GM21526 (cell line): ENCODE measurements at regions not wholly inside any gene's neighbourhood (a gene's known extent, or its start where the extent isn't known, plus 50 kb on each side); places are given as distances from the start of the nearest gene placed in this dataset.

Source experiments
- ATAC-seq: cut with Tn5 transposase; IDR thresholded peaks from one replicate; pipeline ENCODE4 v1.9.1; 2021; ENCODE audit warnings: moderate library complexity; ENCODE audit not compliant: unreplicated experiment, low FRiP score

GRCh38 chr1:4305526-4306301 is 348.7 kb upstream of the AJAP1 start:
- ATAC-seq: no peak

DNA sequence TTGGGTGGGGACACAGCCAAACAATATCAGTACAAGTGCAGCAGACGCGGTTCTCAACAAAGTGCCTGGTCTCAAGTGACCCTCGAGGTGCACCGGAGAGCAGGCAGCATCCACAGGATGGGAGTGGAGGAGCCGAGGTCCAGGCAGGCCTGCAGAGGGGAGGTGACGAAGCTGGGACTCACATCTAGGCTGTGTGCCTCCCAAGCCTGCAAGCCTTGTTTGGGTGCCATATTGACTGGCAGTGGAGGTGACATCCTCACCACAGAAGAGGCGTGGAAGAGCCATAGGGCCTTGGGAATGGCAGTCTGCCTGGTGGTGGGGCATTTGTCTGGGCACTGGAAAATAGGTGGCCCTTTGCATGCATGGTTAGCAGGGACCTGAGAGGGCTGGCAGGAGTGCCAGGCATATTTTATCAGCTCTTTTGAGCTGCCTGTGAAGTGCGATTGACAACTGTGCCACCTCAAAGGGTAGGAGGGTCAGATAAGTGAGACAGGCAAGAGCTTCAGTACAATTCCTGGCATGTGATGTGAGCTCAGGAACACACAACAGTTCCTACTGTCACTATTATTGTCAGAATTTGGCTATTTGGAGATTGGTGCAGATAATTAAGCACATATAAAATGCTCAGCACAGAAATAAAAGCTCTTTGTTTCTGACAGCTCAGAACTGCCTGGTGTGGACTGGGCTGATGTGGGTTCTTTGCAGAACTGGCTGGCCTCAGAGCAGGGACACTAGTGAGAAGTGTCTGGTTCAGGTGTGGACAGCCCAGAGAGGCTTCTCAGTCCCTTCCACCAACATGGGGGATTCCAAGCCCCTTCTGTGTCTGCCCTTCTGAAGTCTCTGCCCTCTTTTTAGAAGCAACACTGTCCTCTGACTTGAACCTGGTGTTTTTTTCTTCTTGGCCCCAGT is 347.6 kb upstream of the AJAP1 start:
- no peak for ATAC-seq

GRCh38 chr1:4307468-4307845 is 347.0 kb upstream of the AJAP1 start:
- no peak for ATAC-seq

GRCh38 chr1:4307911-4308545 is 346.4 kb upstream of the AJAP1 start:
- no peak for ATAC-seq

DNA sequence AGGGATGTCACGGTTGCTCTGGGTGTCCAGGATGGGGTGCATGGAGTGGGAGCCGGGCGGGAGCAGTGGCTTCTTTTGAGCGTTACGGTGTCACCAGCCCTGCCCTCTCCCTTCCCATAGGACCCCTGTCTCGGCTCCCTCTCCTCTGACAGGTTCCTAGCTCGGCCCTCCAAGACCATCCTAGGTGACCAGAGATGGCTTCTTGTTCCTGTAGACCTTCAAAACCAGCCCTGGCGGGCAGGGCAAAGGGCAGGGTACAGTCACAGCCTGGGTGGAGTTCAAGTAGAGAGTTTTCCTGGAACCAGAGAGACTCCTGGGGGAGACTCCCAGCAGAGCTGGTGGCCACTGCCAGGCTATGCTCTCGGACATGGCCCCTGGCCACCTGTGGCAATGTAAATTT is 345.6 kb upstream of the AJAP1 start:
- no peak for ATAC-seq

DNA sequence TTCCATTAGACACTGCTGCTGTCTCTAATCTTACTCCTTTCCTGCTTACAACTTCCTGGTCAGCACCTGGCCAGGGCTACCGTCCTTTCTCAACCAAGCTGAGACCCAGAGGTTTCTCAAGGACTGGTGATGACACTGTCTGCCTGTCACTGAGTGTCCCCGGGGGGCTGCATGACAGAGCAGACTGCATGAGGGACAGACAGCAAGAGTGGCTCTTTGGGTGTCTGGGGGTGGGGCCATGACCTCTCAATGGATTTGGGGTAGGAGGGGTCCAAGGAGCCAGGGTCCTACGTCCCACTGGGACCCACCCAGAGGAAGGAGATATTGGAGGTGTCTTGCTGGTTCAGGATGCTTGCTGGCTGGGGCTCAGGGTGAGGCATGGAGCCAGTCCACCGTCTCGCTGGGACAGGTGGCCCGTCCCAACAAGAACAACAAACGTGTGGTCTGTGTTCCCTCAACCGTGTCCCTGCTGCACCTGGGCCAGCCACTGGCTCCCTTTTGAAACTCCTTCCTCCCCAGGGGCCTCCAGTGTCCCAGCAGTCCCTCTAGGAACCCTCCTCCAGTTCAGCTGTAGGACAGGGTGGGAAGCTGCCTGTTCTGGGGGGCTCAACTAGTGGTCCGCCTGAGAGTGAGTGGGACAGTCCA is 344.6 kb upstream of the AJAP1 start:
- no peak for ATAC-seq

GRCh38 chr1:4310396-4310923 is 343.9 kb upstream of the AJAP1 start:
- no peak for ATAC-seq

DNA sequence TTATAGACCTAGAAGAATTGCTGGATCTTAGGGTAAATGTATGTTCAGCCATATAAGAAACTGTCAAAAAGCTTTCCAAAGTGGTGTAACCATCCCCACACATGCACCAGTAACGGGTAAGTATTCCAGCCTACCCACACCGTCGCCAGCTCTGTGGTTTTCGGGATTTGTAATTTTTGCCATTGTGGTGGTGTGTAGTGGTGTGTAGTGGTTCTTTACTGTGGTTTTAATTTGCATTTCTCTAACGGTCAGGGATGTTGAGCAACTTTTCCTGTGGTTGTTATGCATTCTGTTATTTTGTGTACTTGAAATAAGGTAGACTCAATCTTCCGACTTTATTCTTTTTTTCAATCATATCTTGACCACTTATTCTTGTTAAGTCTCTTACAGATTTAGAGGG is 342.4 kb upstream of the AJAP1 start:
- ATAC-seq: no peak

DNA sequence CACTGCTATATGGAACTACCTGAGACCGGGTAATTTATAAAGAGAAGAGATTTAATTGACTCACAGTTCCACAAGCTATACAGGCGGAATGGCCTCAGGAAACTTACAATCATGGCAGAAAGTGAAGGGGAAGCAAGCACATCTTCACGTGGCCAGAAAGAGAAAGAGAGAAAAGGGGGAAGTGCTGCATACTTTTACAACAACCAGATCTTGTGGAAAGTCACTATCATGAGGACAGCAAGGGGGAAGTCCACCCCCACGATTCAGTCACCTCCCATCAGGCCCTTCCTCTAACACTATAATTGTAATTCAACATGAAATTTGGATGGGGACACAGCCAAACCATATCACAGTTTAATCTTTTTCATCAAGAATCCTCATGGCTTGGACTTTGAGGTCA is 339.2 kb upstream of the AJAP1 start:
- no peak for ATAC-seq

- ATAC-seq: no peak
These were observed 337.2 kb upstream of the AJAP1 start for GRCh38 chr1:4317207-4317606.

GRCh38 chr1:4318720-4319119 is 335.7 kb upstream of the AJAP1 start:
- no peak for ATAC-seq

- ATAC-seq: no peak
These were observed 334.9 kb upstream of the AJAP1 start for GRCh38 chr1:4319496-4319895.

DNA sequence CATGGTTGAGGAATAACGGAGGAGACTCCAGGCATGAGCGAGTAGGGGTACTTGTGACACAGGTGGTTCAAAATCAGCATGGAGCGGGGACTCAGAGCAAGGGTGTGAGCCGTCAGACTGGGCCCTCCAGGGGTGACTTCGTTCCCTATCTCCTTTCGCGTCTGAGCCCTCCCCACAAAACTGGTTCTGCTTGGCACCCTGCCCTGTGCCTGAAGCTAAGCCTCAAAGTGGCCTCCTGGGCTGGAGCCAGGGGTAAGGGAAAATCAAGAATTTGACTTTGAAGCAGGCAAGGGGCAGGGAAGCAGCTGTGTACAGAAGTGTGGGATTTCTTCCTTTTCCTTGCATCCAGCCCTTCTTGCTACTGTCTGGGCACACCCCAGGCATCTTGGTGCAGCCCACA is 331.5 kb upstream of the AJAP1 start:
- no peak for ATAC-seq

DNA sequence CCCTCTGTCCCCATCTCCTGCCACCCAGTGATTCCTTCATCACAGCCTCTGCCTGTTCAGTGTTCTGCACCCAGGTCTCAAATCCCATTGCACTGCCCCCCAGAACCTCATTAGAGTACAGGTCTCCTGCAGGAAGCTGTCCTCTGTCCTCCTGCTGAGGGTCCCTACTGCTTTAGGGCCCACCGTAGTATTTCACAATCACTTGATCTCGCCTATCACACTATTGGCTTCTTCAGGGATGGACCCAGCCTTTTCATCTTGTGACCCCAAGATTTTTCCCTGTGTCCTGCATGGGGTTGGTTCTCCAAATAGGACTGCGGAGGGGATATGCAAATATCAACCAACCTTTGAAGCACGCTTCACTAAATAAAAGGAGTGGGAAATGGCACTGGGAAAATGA is 331.1 kb upstream of the AJAP1 start:
- ATAC-seq: no peak

- no peak for ATAC-seq
These were observed 329.9 kb upstream of the AJAP1 start for GRCh38 chr1:4324525-4324924.

- no peak for ATAC-seq
These were observed 327.3 kb upstream of the AJAP1 start for GRCh38 chr1:4327142-4327541.

DNA sequence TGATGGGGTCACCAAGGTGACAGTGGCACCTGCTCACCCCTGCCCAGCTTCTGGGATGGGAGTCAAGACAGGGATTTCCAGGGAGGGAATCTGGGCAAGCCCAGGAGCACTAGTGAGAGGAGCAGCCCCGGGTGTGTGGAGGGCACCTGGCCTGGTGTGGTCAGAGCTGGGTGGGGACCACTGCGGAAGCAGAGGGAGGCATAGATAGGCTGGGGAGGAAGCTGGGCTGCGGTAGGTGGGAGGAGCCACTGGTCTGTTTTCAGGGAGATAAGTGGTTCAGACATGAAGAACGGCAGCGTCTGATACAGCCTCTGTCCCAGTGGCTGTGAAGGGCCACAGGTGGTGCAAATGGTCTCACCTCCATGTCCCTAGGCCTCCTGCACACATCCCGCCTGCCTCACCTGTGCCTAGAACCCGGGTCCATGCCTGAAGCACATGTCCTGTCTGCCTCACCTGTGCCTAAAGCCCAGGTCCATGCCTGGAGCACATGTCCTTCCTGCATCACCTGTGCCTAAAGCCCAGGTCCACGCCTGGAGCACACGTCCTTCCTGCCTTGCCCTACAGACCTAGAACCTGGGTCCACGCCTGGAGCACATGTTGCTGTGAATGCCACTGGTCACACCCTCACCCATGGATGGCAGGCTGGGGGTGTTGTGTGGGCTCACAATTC is 325.9 kb upstream of the AJAP1 start:
- ATAC-seq: no peak

GRCh38 chr1:4330805-4331766 is 323.3 kb upstream of the AJAP1 start:
- ATAC-seq: no peak

DNA sequence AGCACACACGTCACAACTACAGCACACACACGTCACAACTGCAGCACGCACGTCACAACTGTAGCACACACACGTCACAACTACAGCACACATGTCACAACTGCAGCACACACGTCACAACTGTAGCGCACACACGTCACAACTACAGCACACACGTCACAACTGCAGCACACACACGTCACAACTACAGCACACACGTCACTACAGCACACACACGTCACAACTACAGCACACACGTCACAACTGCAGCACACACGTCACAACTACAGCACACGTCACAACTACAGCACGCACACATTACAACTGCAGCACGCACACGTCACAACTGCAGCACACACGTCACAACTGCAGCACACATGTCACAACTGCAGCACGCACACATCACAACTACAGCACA is 322.6 kb upstream of the AJAP1 start:
- no peak for ATAC-seq
